HG03097 (cell line): ENCODE measurements at regions not wholly inside any gene's neighbourhood (a gene's known extent, or its start where the extent isn't known, plus 50 kb on each side); places are given as distances from the start of the nearest gene placed in this dataset.
"Not testable (repeated sequence)": the region's sequence is repeated elsewhere in the genome, so short reads cannot be mapped to it uniquely, and the experiment has no call there.

Experiments
- ATAC-seq: cut with Tn5 transposase; IDR thresholded peaks from one replicate; pipeline ENCODE4 v1.9.1; 2021; ENCODE audit not compliant: unreplicated experiment, low FRiP score

DNA sequence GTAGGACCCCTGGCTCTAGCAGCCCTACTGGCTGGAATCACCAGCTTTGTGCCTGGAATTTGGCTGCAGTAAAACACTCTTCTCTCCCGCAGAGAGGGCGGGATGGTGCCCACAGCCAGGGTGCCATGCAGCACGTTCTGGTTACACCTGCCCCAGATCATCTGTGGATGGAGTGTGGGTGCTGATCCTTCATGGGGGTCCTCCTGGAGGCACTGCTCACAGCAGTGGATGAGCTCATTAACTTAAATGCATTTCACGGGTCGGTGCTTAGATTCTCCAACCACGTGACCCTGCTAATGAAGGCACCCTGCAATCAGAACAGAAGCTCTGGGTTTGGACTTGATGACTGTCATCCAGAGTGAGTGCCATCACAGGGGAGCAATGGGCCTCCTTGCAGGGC is 138.6 kb upstream of the AFDN start:
- no peak for ATAC-seq

DNA sequence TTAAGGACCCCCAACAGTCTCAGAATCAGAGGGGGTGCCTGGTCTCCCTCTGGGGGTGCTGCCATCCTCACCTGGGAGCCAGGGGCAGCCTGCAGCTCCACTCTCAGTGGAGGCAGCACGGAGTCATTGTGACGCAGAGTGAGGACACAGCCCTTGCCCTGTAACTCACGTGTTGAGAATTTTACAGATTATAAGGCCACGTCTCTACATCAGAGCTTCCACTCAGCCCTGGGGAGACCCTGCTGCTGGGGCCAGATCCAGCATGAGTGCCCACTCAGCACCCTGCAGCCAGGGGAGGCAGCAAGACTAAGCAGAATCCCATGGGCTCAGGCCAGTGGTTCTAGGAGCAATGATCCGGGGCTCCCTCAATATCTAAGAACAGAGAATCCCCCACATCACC is 137.4 kb upstream of the AFDN start:
- no peak for ATAC-seq

GRCh38 chr6:167689751-167690150 is 137.0 kb upstream of the AFDN start:
- no peak for ATAC-seq

GRCh38 chr6:167690167-167690922 is 136.4 kb upstream of the AFDN start:
- ATAC-seq, result not testable (repeated sequence)

- no peak for ATAC-seq
Measured at GRCh38 chr6:167690931-167691330, 135.8 kb upstream of the AFDN start.

DNA sequence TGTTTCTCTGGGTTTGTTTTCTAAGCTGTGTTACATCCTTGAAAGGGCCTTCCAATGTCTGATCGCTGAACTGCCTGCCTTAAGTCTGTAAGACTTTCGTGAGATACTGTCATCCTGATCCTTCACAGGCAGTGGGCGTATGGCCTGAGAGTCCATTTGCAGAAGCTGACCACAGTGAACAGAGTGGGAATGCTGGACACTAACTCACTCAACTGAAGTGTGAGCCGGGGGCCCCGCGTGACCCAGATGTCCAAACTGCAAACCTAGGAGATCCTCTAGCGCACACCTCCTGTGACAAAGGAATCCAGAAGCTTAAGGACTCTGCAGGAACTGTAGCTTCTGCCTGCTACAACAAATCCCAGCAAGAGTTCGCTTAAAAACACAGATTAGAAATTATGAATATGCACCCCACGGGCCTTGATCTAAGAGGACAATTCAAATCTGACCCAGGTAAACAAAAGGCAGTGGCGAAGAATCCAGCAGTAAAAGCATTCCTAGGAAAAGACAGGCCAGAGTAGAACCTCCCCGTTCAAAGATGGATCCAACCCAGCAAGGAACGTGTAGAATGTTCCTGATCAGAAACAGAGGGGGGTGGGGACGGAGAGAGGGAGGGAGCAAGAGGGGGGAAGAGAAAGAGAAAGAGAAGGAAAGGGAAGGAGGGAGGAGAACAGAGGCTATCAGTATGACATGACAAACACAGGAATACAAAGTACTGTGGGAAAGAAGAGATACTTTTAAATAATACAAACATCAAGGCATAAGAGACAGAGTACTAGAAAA is 135.0 kb upstream of the AFDN start:
- no peak for ATAC-seq

DNA sequence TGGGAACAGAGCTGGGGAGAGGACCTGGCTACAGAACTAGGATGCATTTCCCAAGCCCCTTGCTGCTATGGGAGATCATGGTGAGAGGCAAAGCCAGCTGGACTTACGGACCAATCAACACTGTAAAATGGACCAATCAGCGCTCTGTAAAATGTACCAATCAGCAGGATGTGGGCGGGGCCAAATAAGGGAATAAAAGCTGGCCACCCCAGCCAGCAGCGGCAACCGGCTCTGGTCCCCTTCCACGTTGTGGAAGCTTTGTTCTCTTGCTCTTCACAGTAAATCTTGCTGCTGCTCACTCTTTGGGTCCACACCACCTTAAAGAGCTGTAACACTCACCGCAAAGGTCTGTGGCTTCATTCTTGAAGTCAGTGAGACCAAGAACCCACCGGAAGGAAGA is 133.2 kb upstream of the AFDN start:
- ATAC-seq, result not testable (repeated sequence)

- ATAC-seq, result no peak
Measured at GRCh38 chr6:167695831-167696230, 130.9 kb upstream of the AFDN start.

- ATAC-seq, result no peak
Measured at GRCh38 chr6:167696296-167696695, 130.4 kb upstream of the AFDN start.

DNA sequence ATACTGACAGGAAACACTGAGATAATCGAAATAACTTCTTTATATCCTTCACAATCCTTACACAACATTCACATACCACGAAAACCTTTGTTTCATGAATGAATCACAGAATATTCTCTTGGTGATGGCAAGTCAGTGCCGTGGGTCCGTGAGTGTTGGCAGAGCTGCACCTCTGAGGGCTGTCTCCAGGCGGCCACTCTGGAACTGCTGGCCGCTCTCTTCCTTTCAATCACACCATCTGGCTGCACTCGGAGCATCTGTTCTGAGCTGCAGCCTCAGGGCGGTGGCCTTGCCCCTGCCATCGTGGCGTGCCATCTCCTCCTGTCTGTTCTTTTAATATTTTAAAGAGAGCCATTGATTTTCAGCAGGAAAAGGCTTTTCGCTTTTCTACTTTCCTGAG is 129.4 kb upstream of the AFDN start:
- ATAC-seq, result no peak

- ATAC-seq, result no peak
Measured at GRCh38 chr6:167698540-167698939, 128.2 kb upstream of the AFDN start.

- peak; percentile 93 for ATAC-seq
Measured at GRCh38 chr6:167699141-167699931, 127.4 kb upstream of the AFDN start.

GRCh38 chr6:167700199-167700598 is 126.5 kb upstream of the AFDN start:
- no peak for ATAC-seq

DNA sequence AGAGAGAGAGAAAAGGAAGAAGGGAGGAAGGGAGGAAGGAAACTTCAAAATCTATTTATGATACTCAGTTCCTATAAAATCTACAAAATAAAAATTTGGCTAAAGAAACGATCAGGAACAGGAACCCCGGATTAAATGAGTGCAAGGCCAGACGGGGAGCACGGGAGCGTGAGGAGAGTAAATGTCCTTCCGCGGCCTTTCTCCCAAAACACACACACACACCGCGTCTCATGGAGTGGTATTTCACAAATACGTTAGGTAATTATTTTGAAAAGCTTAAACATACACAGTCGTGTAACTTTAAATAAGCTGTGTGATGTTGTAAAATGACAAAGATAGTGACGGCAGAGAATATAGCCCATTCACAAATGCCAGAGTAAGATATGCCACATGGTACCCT is 125.7 kb upstream of the AFDN start:
- no peak for ATAC-seq

GRCh38 chr6:167702241-167702827 is 124.4 kb upstream of the AFDN start:
- no peak for ATAC-seq

DNA sequence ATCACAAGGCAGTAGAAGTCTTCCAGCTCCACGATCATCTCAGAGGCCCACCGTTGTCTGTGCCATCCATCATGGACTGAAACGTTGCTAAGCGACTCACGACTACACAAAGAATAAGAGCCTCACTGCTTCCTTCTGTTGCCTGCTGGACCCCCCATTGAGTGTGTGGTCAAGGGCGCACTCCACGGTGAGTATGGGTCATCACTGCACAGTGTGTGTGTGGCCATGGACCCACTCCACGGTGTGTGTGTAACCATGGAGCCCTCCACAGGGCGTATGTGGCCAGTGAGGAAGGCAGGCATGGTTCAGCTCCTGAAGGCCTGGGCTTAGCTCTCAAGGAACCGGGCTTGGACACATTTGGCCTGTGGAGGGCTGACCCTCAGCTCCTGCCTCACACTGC is 123.4 kb upstream of the AFDN start:
- ATAC-seq, result no peak

DNA sequence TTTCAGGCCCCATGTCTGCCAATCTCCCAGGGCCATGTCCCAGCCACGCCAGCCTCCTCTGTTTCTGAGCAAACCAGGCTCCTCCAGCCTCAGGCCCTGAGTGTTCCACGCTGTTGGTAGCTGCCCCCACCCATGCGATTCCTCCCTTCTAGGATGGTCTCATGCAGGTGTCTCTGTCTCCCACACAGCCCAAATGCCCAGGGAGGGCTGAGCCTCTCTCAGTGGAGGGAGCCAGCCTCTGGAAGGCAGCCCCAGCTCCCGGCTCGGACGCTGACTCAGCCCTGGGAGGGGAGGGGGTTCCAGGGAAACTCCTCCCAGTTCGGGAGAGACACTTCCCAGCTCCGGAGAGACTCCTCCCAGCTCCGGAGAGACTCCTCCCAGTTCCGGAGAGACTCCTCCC is 122.9 kb upstream of the AFDN start:
- no peak for ATAC-seq

GRCh38 chr6:167704396-167704901 is 122.3 kb upstream of the AFDN start:
- ATAC-seq, result no peak

GRCh38 chr6:167705211-167705750 is 121.4 kb upstream of the AFDN start:
- no peak for ATAC-seq

- ATAC-seq, result peak; percentile 97
Measured at GRCh38 chr6:167706313-167707109, 120.2 kb upstream of the AFDN start.
